Pons (tissue), 1 donor: ENCODE measurements at regions not wholly inside any gene's neighbourhood (a gene's known extent, or its start where the extent isn't known, plus 50 kb on each side); places are given as distances from the start of the nearest gene placed in this dataset.

Source experiments
- DNase-seq: peaks from one replicate; pipeline ENCODE4 v3.0.0-alpha.2; 2016; ENCODE audit warnings: low spot score

- no peak for DNase-seq
These were observed 76.8 kb upstream of the EPC2 start for GRCh38 chr2:148567716-148568115.

GRCh38 chr2:148568597-148568996, 76.0 kb upstream of the EPC2 start:
- DNase-seq = no peak

- DNase-seq = no peak
These were observed 75.3 kb upstream of the EPC2 start for GRCh38 chr2:148569221-148569620.

- DNase-seq = no peak
These were observed 73.6 kb upstream of the EPC2 start for GRCh38 chr2:148570989-148571388.

GRCh38 chr2:148577845-148578492, 66.6 kb upstream of the EPC2 start:
- DNase-seq = no peak

GRCh38 chr2:148578493-148578884, 66.1 kb upstream of the EPC2 start:
- no peak for DNase-seq

GRCh38 chr2:148582679-148583511, 61.7 kb upstream of the EPC2 start:
- no peak for DNase-seq

- no peak for DNase-seq
These were observed 58.9 kb upstream of the EPC2 start for GRCh38 chr2:148585696-148586095.

- DNase-seq = no peak
These were observed 57.9 kb upstream of the EPC2 start for GRCh38 chr2:148586522-148587128.

- DNase-seq = no peak
These were observed 53.9 kb upstream of the EPC2 start for GRCh38 chr2:148590612-148591011.

GRCh38 chr2:148592791-148593190, 51.8 kb upstream of the EPC2 start:
- no peak for DNase-seq

GRCh38 chr2:148593421-148593820, 51.1 kb upstream of the EPC2 start:
- peak; percentile 7 for DNase-seq

- no peak for DNase-seq
These were observed 50.3 kb upstream of the EPC2 start for GRCh38 chr2:148594216-148594615.
